H1 (cell line): ENCODE measurements at regions not wholly inside any gene's neighbourhood (a gene's known extent, or its start where the extent isn't known, plus 50 kb on each side); places are given as distances from the start of the nearest gene placed in this dataset.
A peak's percentile ranks its signal among the peaks of the same experiment; 100 is the strongest.

Source experiments
- CTCF ChIA-PET: fragments of 300-600 bp; sonication (Branson Sonifier 250); formaldehyde crosslinking; loops from one replicate; lab custom pipeline; 2021; ENCODE audit not compliant: partially characterized antibody; lab: Charles Lee
- POLR2A ChIA-PET: fragments of 300-600 bp; sonication (Branson Sonifier 250); formaldehyde crosslinking; loops from one replicate; lab custom pipeline; 2021; ENCODE audit warnings: inconsistent platforms; ENCODE audit not compliant: partially characterized antibody; lab: Charles Lee
- DNase-seq, 2 experiments: peaks; one replicate each; pipeline versions ENCODE4 v3.0.0 to v3.0.0-alpha.2; 2010 to 2022; ENCODE audit warnings: low spot score in 2 of 2, low read depth in 1 of 2, mixed read lengths in 1 of 2
- FAIRE-seq: peaks from 2 replicates; lab custom pipeline; 2011; peaks lifted over from hg19 to GRCh38; lab: Jason Lieb, UNC
- H2AFZ ChIP-seq: 2 replicates; pipeline ENCODE4 v1.8.1; 2012; ENCODE audit warnings: low read length, inconsistent platforms
- H2AK5ac ChIP-seq: 2 replicates; pipeline ENCODE4 v1.6.1; 2013; ENCODE audit warnings: low read depth, low read length
- H2BK120ac ChIP-seq: replicated peaks from 2 replicates; pipeline ENCODE3; 2013; ENCODE audit warnings: low read depth, low read length, inconsistent platforms
- H2BK12ac ChIP-seq: 2 replicates; pipeline ENCODE4 v1.6.1; 2013; ENCODE audit warnings: low read depth, low read length
- H2BK15ac ChIP-seq: 2 replicates; pipeline ENCODE4 v1.6.1; 2013; ENCODE audit warnings: low read length
- H2BK20ac ChIP-seq: 2 replicates; pipeline ENCODE4 v1.6.1; 2013; ENCODE audit warnings: low read length
- H2BK5ac ChIP-seq: 2 replicates; pipeline ENCODE4 v1.6.1; 2013; ENCODE audit warnings: low read depth, low read length
- H3K14ac ChIP-seq: 2 replicates; pipeline ENCODE4 v1.6.1; 2013; ENCODE audit warnings: inconsistent platforms; ENCODE audit not compliant: insufficient read length
- H3K18ac ChIP-seq: 2 replicates; pipeline ENCODE4 v1.6.1; 2013; ENCODE audit warnings: low read length; ENCODE audit errors: extremely low read depth
- H3K23ac ChIP-seq: 2 replicates; pipeline ENCODE4 v1.6.1; 2013; ENCODE audit warnings: inconsistent platforms; ENCODE audit not compliant: insufficient read length
- H3K23me2 ChIP-seq: 2 replicates; pipeline ENCODE4 v1.6.1; 2013; ENCODE audit warnings: low read depth, low read length
- H3K27ac ChIP-seq: 2 replicates; pipeline ENCODE4 v1.6.1; 2011; ENCODE audit warnings: low read depth, low read length, inconsistent platforms
- H3K27me3 ChIP-seq, 4 experiments: replicated peaks in 1 of 4; 1 replicate in 1 of 4; 2 replicates in 3 of 4; pipeline versions ENCODE4 v1.6.1 to v1.8.1; 2011 to 2013; ENCODE audit warnings: low read length in 3 of 4, mild to moderate bottlenecking in 3 of 4, inconsistent platforms in 2 of 4, mixed read lengths in 2 of 4, moderate library complexity in 1 of 4; ENCODE audit not compliant: control insufficient read depth in 3 of 4, insufficient read depth in 3 of 4; ENCODE audit errors: extremely low read depth in 1 of 4
- H3K36me3 ChIP-seq, 4 experiments: 2 replicates each; pipeline versions ENCODE4 v1.6.1 to v1.8.1; 2011 to 2013; ENCODE audit warnings: mild to moderate bottlenecking in 4 of 4, low read length in 3 of 4, moderate library complexity in 2 of 4, control low read depth in 1 of 4, inconsistent platforms in 1 of 4; ENCODE audit not compliant: insufficient read depth in 4 of 4, control insufficient read depth in 2 of 4
- H3K4ac ChIP-seq: replicated peaks from 2 replicates; pipeline ENCODE3; 2013; ENCODE audit warnings: low read length, low read depth, mixed read lengths, inconsistent platforms; ENCODE audit not compliant: insufficient read length
- H3K4me1 ChIP-seq, 4 experiments: replicated peaks in 1 of 4; 1 replicate in 1 of 4; 2 replicates in 3 of 4; pipeline versions ENCODE4 v1.6.1 to v1.8.1; 2011 to 2013; ENCODE audit warnings: low read length in 3 of 4, inconsistent platforms in 2 of 4, mixed read lengths in 1 of 4; ENCODE audit not compliant: insufficient read depth in 4 of 4, control insufficient read depth in 3 of 4
- H3K4me2 ChIP-seq, 2 experiments: 2 replicates each; pipeline versions ENCODE4 v1.6.1 to v1.8.1; 2011 to 2013; ENCODE audit warnings: low read depth in 2 of 2, low read length in 2 of 2, control low read depth in 1 of 2, inconsistent platforms in 1 of 2, mild to moderate bottlenecking in 1 of 2; ENCODE audit not compliant: insufficient read depth in 1 of 2
- H3K4me3 ChIP-seq, 4 experiments: fragments of 200-600, 300-600 bp in 1 of 4; sonication (generic), shearing (Covaris generic), sonication (Bioruptor Twin) in 1 of 4; 2 replicates each; pipeline versions ENCODE4 v1.5.1 to v1.8.1; 2011 to 2016; ENCODE audit warnings: low read length in 4 of 4, low read depth in 3 of 4, control low read depth in 2 of 4, inconsistent platforms in 2 of 4, mild to moderate bottlenecking in 2 of 4, mixed read lengths in 1 of 4, moderate library complexity in 1 of 4; ENCODE audit not compliant: insufficient read depth in 2 of 4; ENCODE audit errors: extremely low read depth in 1 of 4
- H3K56ac ChIP-seq: replicated peaks from 2 replicates; pipeline ENCODE3; 2013; ENCODE audit warnings: low read depth, mild to moderate bottlenecking, mixed read lengths, low read length, inconsistent platforms; ENCODE audit not compliant: insufficient read length
- H3K79me1 ChIP-seq: 2 replicates; pipeline ENCODE4 v1.6.1; 2013; ENCODE audit warnings: low read depth, low read length, control low read depth
- H3K79me2 ChIP-seq, 2 experiments: 2 replicates each; pipeline versions ENCODE4 v1.6.1 to v1.8.1; 2012 to 2013; ENCODE audit warnings: low read length in 2 of 2, mild to moderate bottlenecking in 2 of 2, inconsistent platforms in 1 of 2; ENCODE audit not compliant: insufficient read depth in 2 of 2, control insufficient read depth in 1 of 2
- H3K9ac ChIP-seq, 4 experiments: replicated peaks in 1 of 4; 1 replicate in 1 of 4; 2 replicates in 3 of 4; pipeline versions ENCODE4 v1.6.1 to v1.8.1; 2011 to 2013; ENCODE audit warnings: low read depth in 3 of 4, low read length in 3 of 4, control low read depth in 2 of 4, mild to moderate bottlenecking in 2 of 4, moderate library complexity in 2 of 4, inconsistent platforms in 1 of 4; ENCODE audit errors: extremely low read depth in 1 of 4
- H3K9me3 ChIP-seq, 2 experiments: 2 replicates each; pipeline versions ENCODE4 v1.6.1 to v1.8.1; 2012 to 2013; ENCODE audit warnings: mild to moderate bottlenecking in 2 of 2, moderate library complexity in 2 of 2, control low read depth in 1 of 2, inconsistent platforms in 1 of 2, low read depth in 1 of 2, low read length in 1 of 2, mixed read lengths in 1 of 2; ENCODE audit not compliant: insufficient read depth in 2 of 2
- H4K20me1 ChIP-seq, 2 experiments: replicated peaks in 1 of 2; 2 replicates each; pipeline versions ENCODE3 to v1.8.1; 2011 to 2013; ENCODE audit warnings: inconsistent platforms in 2 of 2, low read length in 2 of 2, mild to moderate bottlenecking in 1 of 2; ENCODE audit not compliant: insufficient read depth in 2 of 2, control insufficient read depth in 1 of 2
- H4K5ac ChIP-seq: 2 replicates; pipeline ENCODE4 v1.6.1; 2013; ENCODE audit warnings: low read length, low read depth, mixed read lengths, inconsistent platforms; ENCODE audit not compliant: insufficient read length
- H4K8ac ChIP-seq: 2 replicates; pipeline ENCODE4 v1.8.0; 2013; ENCODE audit warnings: mild to moderate bottlenecking, moderate library complexity, low read length, inconsistent platforms; ENCODE audit not compliant: insufficient read depth; ENCODE audit errors: extremely low read depth
- H4K91ac ChIP-seq: replicated peaks from 2 replicates; pipeline ENCODE3; 2013; ENCODE audit warnings: low read length, mixed read lengths, inconsistent platforms; ENCODE audit not compliant: insufficient read length
- CHD1 ChIP-seq: IDR thresholded peaks from 2 replicates; pipeline ENCODE4 v1.6.1; 2012; ENCODE audit warnings: low read depth, low read length, improper control_type of control experiment
- EGR1 ChIP-seq: IDR thresholded peaks from 2 replicates; pipeline ENCODE4 v1.6.1; 2011; ENCODE audit warnings: low read depth, low read length, borderline replicate concordance
- EZH2 ChIP-seq: fragments of 200-600 bp; sonication (generic); IDR thresholded peaks from 2 replicates; pipeline ENCODE4 v1.7.1; 2012; ENCODE audit warnings: low read depth, mild to moderate bottlenecking, moderate library complexity, low read length, inconsistent platforms; ENCODE audit not compliant: severe bottlenecking
- JUN ChIP-seq: IDR thresholded peaks from 2 replicates; pipeline ENCODE4 v1.6.1; 2011; ENCODE audit warnings: low read depth, mild to moderate bottlenecking, improper control_type of control experiment, low read length
- RNF2 ChIP-seq: fragments of 200-900, 300-1000 bp; sonication (generic); IDR thresholded peaks from 2 replicates; pipeline ENCODE4 v1.7.1; 2016; ENCODE audit warnings: borderline replicate concordance, low read depth, mild to moderate bottlenecking, antibody characterized with exemption, low read length; ENCODE audit not compliant: poor library complexity, severe bottlenecking; ENCODE audit errors: missing control alignments
- SIRT6 ChIP-seq: IDR thresholded peaks from one replicate; pipeline ENCODE4 v1.7.1; 2012; ENCODE audit warnings: low read length, inconsistent platforms
- SP1 ChIP-seq: IDR thresholded peaks from 2 replicates; pipeline ENCODE4 v1.6.1; 2011; ENCODE audit warnings: low read depth, low read length
- WGBS, 2 experiments: shearing (Covaris generic) in 1 of 2; methylation state at CpG; one replicate each; pipeline versions ENCODE4 v1.1.6 to v1.1.7; 2013 to 2015; ENCODE audit warnings: low lambda C conversion rate in 2 of 2, mixed read lengths in 2 of 2, inconsistent platforms in 1 of 2, low coverage in 1 of 2, missing lambda C conversion rate in 1 of 2; ENCODE audit not compliant: insufficient replicate concordance in 2 of 2, insufficient coverage in 1 of 2, insufficient read length in 1 of 2; ENCODE audit errors: extremely low coverage in 1 of 2, missing lambda C conversion rate in 1 of 2; 5-methylcytosine and 5-hydroxymethylcytosine counted together
- TF ChIP-seq, protein P1 (sequence below): IDR thresholded peaks from 2 replicates; pipeline ENCODE4 v1.6.1; 2012; ENCODE audit warnings: inconsistent platforms

DNA sequence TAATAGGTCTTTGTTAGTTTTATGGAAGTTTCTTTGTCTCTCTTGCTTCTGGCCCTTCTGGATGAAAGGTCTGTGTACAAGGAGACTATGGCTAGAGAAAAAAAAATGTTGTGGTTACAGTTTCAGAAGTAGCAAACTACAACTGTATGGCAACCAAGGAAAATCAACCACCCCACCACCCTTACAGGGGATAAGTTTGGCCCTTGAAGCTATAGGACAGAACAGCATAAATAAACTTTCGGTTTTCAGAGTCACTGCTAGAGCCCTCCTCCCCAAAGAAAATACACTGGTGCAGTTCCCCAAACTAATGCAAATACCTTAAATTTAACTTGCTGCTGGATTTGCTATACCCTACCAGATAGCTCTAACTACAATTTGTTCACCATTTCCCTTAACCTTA, 1216.7 kb downstream of the EFNA5 start:
- Histone ChIP-seq H3K14ac (no peak overlapping the region), H3K27me3 (no peaks in the 10 kb centered on the region), H3K4me3 (no peak overlapping the region), H3K27ac (no peak overlapping the region), H3K9me3 (no peaks in the 10 kb centered on the region), H2BK20ac (no peak overlapping the region), H2BK15ac (no peak overlapping the region), H3K56ac (no peak overlapping the region), H3K79me2 (no peaks in the 10 kb centered on the region), H3K4me2 (0 out of 4 replicates have a peak overlapping the region, but pooled peaks of 1 of the 2 experiments have one; percentile 6), H3K79me1 (no peaks in the 10 kb centered on the region), H4K8ac (no peak overlapping the region), H3K4ac (no peak overlapping the region), H2AK5ac (no peak overlapping the region), H3K4me1 (no peaks in the 10 kb centered on the region), H2AFZ (peak overlapping the region; percentile 94; the same call in 1 of the 2 replicates), H3K23ac (no peak overlapping the region), H3K18ac (no peak overlapping the region), H3K9ac (no peak overlapping the region), H4K20me1 (no peaks in the 10 kb centered on the region), H4K5ac (no peak overlapping the region), H3K36me3 (no peaks in the 10 kb centered on the region), H4K91ac (no peak overlapping the region), H2BK120ac (no peak overlapping the region), H3K23me2 (no peaks in the 10 kb centered on the region), H2BK5ac (no peak overlapping the region), H2BK12ac (no peak overlapping the region)
- ChIA-PET CTCF (interaction anchor here (0.6 to 2.7 kb wide), 27 partner anchors 10 to 1019 kb away, joined by 3 to 28 read pairs (median 3); no protein-coding TSS in a partner anchor), POLR2A (no interaction called here)
- FAIRE-seq (no peak), DNase-seq (no peak)
- WGBS, 2 experiments: 82% methylated on average over 1 of the region's 1 CpG; no CpG with 5 or more reads in 1 of the 2 experiments
- TF ChIP-seq EGR1: no peak
- no peak for TF ChIP-seq RNF2
- TF ChIP-seq CHD1: no peak
- no peak for TF ChIP-seq SIRT6
- TF ChIP-seq SP1: no peak
- TF ChIP-seq JUN: no peak
- TF ChIP-seq, protein P1, sequence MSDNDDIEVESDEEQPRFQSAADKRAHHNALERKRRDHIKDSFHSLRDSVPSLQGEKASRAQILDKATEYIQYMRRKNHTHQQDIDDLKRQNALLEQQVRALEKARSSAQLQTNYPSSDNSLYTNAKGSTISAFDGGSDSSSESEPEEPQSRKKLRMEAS: no peak
- no peak for TF ChIP-seq EZH2
